ENCODE measurements at regions not wholly inside any gene's neighbourhood (a gene's known extent, or its start where the extent isn't known, plus 50 kb on each side); places are given as distances from the start of the nearest gene placed in this dataset.
A peak's percentile ranks its signal among the peaks of the same experiment; 100 is the strongest.
"Not testable (repeated sequence)": the region's sequence is repeated elsewhere in the genome, so short reads cannot be mapped to it uniquely, and the experiment has no call there.

DNA sequence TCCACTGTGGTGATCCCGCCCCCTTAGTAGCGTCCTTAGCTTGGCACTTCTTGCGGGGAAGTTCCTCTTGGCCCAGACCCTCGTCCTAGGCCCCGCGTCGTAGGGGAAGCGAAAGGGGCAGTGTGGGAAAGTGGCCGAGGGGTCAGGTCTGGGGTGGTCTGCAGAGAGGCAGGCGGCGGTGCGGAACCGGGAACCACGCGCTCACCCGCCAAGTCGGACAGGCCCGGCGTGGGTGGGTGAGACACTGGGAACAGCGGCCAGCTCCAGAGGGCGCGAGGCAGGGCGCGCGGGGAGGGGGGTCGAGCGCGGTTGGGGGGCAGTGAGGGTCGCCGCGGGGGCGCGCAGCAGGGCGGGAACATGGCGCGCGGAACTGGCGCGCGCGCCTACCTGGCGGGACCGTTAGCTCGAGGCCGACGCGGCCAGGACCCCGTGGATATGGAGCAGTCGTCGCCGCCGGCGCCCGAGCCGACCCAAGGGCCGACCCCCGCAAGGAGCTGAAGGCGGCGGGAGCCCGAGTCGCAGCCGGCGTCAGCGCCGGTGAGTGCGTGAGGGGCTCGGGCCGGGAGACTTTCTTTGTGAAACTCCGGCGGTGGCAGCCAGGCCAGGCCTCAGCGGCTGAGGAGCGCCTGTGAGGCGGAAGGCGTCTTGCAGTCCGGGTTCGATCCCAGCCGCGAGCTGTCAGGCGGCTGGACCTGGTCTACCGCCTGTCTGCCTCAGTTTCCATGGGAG lies 2896.7 kb upstream of the TEKT4 start:
- no peak for DNase-seq (ENCODE audit: low spot score)
- FAIRE-seq, result no peak

DNA sequence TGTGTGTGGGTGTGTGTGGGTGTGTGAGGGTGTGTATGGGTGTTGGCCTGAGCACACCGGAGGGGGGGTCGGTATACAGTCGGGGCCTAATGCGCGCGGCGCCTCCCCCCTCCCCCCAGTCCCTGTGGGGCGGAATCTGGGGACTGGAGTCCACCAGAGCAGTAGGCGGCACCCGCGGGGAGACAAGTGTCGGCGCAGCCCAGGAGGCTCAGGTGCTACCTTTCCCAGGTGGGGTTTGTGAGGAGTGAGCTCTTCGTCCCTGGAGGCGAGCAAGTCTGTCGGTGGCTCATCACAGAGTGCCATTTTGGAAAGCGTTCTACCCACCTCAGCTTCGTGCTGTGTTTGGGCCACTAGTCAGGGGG lies 2896.1 kb upstream of the TEKT4 start:
- no peak for DNase-seq (ENCODE audit: low spot score)
- FAIRE-seq, result no peak

DNA sequence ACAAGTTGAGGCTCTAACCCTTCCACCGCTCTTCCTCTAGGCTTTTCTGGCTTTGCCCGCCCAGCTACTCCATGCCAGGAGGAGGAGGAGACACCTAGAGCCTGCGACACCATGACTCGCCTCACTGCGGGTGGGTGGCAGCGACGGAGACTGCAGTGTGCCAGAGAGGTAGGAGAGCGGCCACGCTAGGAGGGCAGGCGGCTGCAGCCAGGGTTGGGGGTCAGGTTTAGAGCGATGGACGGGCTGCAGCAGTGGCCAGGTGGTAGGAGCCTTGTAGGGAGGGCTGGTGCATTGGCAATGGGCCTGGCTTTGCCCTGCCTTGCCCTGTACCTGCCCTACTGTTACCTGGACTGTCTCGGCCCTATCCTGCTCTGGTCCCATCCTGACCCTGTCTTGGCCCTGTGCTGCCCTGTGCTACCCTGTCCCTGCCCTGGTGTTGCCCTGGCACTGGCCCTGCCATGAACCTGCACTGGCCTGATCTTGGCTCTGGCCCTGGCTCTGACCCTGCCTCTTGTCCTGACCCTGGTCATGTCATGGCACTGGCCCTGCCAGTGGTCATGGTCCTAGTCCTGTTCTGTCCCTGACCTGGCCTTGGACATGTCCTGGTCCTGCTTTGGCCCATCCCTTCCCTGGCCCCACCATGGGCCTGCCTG lies 2890.1 kb upstream of the TEKT4 start:
- FAIRE-seq; DNase-seq (ENCODE audit: low spot score): not testable (repeated sequence)

DNA sequence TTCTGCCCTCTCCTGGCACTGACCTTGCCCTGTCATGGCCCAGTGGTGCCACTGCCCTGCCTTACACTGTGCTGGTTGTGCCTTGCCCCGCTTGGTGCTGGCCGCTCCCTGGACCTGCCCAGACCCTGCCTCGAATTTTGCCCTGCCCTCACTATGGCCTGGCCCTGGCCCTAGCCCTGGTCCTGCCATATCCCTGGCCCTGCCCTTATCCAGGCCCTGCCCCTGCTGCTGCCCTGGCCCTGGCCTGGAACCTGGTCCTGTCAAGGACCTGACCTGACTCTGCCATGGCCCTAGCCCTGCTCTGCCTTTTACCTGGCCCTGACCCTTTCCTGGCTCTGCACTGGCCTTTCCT lies 2889.6 kb upstream of the TEKT4 start:
- not testable (repeated sequence) for DNase-seq (ENCODE audit: low spot score); FAIRE-seq

GRCh38 chr2:91982217-91982616 lies 2889.0 kb upstream of the TEKT4 start:
- FAIRE-seq; DNase-seq (ENCODE audit: low spot score): not testable (repeated sequence)

DNA sequence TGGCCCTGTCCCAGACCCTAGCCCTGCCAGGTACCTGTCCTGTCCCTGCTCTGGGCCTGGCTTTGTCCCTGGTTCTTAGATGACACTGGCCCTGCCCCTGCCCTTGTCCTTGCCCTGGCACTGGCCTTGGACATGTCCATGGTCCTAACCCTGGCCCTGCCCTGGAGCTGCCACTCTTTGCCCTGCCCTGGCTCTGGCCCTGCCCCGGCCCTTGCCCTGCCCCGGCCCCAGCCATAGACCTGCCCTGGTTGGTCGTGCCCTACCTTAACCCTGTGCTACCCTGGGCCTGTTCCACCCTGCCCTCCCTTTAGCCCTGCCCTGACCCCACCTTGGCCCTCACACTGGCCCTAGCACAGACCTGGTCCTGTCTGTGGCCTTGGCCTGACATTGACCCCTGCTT lies 2888.0 kb upstream of the TEKT4 start:
- not testable (repeated sequence) for DNase-seq (ENCODE audit: low spot score); FAIRE-seq

- DNase-seq (ENCODE audit: low spot score); FAIRE-seq: not testable (repeated sequence)
Measured at GRCh38 chr2:91983696-91984095, 2887.5 kb upstream of the TEKT4 start.

GRCh38 chr2:91984107-91984506 lies 2887.1 kb upstream of the TEKT4 start:
- FAIRE-seq, result not testable (repeated sequence)

DNA sequence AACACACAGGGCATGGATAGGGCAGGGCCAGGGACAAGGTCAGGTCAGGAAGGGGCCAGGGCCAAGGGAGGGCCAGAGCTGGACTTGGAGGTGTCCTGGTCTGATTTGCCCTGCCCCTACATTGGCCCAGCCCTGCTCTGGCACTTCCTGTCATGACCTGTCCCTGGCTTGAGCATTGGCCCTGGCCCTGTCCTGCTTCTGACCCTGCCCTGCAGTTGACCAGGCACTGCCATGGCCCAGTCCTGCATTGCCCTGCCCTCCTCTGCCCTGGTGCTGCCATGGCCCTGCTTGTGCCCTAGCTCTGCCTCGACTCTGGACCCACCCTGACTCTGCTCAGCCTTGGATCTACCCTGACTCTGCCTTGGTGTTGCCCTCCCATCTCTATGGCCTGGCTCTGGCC lies 2885.7 kb upstream of the TEKT4 start:
- DNase-seq (ENCODE audit: low spot score); FAIRE-seq: not testable (repeated sequence)

More at GRCh38 chr2:91984107-91984506, 2887.1 kb upstream of the TEKT4 start:
- not testable (repeated sequence) for DNase-seq (ENCODE audit: low spot score)

DNA sequence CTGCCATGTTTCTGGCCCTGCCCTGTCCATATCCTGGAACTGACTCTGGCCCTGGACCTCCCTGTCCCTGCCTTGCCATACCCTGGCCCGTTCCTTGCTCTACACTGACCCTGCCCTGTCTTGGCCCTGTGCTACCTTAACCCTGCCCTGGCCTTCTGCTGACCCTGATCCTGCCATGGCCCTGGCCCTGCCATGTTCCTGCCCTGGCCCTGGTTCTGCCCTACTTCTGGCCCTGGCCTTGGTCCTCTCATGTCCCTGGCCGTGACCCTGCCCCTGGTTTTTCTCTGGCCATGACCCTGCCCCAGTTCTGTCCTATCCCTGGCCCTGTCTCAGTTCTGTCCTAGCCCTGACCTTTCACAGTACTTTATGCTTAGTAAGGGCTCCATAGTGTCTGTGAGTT lies 2884.3 kb upstream of the TEKT4 start:
- not testable (repeated sequence) for DNase-seq (ENCODE audit: low spot score); FAIRE-seq

DNA sequence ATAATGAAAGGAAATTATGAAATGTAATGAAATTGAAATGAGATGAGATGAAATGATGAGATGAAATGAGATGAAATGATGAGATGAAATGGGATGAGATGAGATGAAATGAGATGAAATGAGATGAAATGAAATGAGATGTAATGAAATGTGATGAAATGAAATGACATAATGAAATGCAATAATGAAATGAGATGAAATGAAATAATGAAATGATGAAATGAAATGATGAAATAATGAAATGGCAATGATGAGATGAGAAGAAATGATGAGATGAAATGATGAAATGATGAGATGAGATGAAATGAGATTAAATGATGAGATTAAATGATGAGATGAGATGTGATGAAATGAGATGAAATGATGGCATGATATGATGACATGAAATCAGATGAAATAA lies 2882.5 kb upstream of the TEKT4 start:
- FAIRE-seq, result peak; percentile 4
- not testable (repeated sequence) for DNase-seq (ENCODE audit: low spot score)

DNA sequence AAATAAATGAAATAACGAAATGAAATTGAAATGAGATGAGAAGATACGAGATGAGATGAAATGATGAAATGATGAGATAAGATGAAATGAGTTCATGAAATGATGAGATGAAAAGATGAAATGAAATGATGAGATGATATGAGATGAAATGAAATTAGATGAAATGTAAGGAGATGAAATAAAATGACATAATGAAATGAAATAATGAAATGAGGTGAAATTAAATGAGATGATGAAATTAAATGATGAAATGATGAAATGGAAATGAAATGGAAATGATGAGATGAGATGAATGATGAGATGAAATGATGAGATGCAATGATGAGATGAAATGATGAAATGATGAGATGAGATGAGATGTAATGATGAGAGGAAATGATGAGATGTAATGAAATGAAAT lies 2881.4 kb upstream of the TEKT4 start:
- not testable (repeated sequence) for FAIRE-seq; DNase-seq (ENCODE audit: low spot score)

GRCh38 chr2:92006557-92006956 lies 2864.7 kb upstream of the TEKT4 start:
- not testable (repeated sequence) for FAIRE-seq; DNase-seq (ENCODE audit: low spot score)

Data from RCC 7860 (cell line).